HG02678 (cell line): ENCODE measurements at regions not wholly inside any gene's neighbourhood (a gene's known extent, or its start where the extent isn't known, plus 50 kb on each side); places are given as distances from the start of the nearest gene placed in this dataset.

Experiments used
- ATAC-seq: cut with Tn5 transposase; IDR thresholded peaks from one replicate; pipeline ENCODE4 v1.9.1; 2021; ENCODE audit warnings: mild to moderate bottlenecking, moderate library complexity; ENCODE audit not compliant: unreplicated experiment

GRCh38 chr13:90170208-90170607, 1177.3 kb upstream of the MIR17HG start:
- ATAC-seq: no peak

DNA sequence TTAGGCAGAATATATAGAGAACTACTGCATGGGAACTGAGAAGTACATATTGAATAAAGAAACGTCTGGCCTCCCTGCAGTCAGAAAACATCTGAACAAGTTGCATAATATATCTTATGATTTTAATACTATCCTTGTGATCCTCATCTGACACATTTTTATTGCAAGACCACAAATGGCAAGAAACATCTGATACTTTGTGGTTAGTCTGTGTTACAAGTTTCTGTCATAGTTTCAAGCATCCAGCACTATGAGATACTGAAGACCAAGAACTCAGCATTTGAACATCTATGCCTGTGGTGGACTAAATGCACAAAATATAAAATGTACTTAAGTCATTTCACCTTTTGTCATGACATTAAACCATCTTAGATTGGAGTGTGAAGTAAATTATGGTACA, 1175.8 kb upstream of the MIR17HG start:
- ATAC-seq: no peak

- no peak for ATAC-seq
Observed at GRCh38 chr13:90177512-90177911, 1170.0 kb upstream of the MIR17HG start.

DNA sequence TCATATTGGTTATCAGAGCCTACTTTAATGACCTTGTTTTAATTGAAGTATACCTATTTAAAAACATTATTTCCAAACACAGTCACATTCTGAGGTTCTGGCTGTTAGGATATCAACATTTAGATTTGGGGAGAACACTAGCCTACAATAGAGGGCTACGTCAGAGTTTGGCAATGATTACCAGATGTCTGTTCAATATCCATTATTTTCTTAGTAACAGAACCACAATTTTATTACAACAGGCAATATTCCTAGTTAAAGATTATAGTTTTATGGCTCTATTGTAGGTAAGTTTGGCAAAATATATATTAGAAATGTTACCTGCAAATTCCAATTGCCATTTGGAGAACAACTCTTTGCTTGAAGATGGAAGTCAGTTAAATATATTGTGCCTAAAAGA, 1163.1 kb upstream of the MIR17HG start:
- ATAC-seq: no peak

DNA sequence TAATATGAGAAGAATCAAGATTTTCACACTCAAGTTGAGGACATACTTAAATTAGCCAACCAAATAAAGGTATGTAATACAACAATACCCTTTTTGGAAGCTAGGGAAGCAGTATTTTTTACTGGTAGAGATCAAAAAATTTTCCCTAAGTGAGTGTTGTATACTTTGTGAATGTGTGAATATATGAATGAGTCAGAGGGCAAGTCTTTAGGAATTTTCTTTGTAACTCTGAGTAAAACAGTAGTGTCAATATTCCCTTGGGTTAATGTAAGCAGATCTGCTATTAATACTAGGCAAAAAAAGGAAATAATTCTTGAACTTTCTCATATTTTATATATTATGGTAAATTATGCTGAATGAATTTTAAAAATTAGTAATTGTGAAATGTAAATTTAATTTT, 1161.8 kb upstream of the MIR17HG start:
- no peak for ATAC-seq

DNA sequence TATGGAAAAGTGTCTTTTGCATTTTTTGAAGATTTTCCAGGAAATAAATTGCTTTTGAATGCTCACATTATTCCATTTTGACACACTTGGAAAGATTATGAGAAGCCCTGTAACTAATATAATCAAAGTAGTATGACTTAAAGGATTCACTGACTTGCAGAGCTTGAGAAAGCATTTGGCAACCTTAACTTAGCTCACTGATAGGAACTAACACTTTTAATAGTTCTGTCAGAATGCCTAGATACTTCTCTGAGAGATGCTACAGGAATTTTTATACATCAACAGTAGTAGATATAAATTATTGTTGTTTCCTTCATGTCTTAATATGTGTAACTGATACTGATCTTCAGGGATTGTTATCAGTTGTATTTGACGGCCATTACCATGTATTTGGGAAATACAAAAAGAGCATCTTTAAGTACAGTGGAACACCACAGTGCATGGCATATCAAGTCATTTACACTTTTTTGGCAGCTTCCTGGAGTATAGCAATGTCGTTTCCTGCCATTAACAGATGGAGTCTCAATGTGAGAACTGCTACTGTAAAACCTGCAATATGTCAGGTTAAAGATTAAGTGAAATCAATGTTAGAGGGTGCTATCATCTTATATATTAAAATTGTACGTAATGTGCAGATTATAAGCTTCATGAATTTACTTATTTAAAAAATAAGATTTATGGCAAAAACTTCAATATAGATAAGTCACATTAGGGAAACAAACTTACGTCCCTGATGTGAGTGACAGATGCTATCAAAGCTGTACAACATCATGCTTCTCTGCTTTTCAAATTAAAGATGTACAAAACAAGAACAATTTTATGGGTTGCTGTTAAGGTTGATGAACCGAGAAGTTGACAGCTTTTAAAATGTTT, 1159.8 kb upstream of the MIR17HG start:
- ATAC-seq: no peak

DNA sequence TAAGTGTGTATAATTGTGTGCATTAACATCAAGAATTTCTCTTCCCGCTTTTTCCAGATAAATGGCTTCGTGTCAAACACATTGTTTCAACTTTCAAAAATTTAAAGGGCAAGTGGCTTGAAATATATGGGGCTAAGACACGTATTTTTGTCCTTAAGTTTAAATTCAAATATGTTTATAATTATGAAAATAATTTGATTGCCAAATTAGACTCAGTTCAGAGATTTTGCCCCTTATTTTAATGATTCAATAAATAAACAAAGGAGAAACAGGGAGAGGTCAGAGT, 1159.2 kb upstream of the MIR17HG start:
- no peak for ATAC-seq

GRCh38 chr13:90197722-90198121, 1149.8 kb upstream of the MIR17HG start:
- ATAC-seq: no peak

GRCh38 chr13:90201202-90201601, 1146.3 kb upstream of the MIR17HG start:
- ATAC-seq: no peak

DNA sequence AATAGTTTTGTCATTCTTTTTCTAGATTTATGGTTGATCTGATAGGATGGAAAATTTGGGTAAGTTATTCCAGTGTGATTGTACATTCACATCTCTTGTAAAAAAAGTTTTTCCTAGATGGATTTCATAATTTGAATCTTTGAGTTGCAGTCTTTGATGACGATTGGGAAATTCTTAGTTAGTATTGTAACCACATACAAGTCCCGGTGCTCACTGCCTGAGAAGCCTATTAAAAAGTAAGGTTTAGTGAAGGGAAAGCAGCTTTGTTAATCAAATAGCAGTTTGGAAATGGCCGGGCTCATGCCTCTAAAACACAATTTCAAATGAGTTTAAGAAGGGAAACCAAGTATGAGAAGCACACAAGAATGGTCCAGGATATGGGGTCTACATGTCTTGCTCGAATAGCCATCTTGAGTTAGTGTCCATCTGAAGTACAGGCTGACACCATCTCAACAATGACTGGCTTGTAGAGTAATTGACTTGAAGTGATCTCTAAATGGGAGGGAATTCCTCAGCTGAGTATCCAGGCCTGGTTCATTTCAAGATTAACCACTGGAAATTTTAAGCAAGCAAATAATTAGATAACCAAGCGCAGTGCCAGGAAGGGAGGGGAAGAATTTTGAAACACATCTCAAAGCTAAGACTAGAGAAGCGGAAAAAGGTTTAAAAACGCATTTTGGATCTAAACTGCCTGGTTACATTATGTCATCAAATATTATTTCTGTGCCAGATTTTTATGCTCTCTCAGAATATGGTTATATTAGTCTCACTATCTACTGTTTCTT, 1145.6 kb upstream of the MIR17HG start:
- no peak for ATAC-seq

DNA sequence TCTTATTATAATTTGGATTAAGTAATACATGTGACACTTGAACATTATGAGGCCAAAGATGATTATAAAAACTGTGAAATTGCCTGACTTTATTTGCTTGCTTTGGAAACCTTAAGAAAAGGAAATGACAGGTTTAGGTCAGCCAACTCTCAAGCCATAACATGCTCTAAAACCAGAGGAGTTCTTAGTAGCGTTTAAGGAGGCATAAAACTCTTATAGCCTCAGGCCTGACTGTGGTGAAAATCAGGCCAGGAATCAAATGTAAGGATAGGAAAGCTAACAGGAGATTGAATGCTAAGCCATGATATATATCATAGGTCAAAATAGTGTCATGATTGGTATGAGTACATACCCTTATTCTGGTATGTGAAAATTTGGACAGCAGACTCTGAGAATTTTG, 1142.4 kb upstream of the MIR17HG start:
- ATAC-seq: no peak

DNA sequence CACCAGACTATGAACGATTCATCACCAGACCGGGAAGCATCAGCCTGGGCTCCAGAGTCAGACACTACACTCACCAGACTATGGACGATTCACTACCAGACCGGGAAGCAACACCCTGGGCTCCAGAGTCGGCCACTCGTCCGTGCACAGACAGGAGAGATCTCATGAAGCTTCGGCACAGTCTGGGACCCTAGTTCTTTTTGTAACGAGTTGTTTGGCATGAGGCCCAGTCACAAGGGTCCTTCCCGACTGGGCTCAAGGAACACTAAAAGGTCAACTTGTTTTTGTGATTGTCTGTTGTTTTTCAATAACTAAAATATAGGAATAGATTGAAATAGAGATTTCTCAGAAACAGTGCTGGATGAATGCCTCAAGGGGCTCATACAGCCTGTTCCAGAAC, 1141.6 kb upstream of the MIR17HG start:
- no peak for ATAC-seq

DNA sequence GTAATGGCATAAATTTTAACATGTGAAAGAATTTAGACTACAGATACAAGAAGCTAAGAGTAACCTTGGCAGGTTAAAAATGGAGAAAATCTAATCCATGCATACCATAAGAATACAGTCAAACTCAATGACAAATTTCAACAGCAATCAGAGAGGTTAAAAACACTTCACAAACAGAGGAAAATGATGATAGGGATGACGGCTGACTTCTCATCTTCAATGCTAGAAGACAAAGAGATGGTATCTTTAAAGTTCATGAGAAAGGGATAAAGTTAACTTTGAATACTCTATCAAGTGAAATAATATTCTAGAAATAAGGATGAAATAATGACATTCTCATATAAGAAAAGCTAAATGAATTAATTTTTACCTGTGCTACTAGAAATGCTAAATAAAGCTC, 1130.2 kb upstream of the MIR17HG start:
- no peak for ATAC-seq

DNA sequence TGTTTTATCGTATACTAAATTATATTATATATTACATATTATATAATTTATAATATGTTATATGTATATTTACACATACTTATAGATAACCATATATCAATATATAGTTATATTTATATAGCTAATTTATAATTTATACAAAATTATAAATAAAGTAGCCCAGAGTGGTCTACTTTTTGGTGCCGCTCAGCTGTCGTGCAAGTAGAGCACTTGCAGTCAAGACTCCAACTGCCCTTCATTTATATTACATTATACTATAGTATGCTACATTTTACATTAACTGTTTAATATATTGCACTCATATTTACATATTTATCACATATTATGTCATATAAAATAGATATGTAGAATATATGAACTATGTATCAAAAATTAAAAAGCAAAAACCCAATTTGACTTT, 1124.7 kb upstream of the MIR17HG start:
- ATAC-seq: no peak

GRCh38 chr13:90230311-90230710, 1117.2 kb upstream of the MIR17HG start:
- ATAC-seq: no peak

DNA sequence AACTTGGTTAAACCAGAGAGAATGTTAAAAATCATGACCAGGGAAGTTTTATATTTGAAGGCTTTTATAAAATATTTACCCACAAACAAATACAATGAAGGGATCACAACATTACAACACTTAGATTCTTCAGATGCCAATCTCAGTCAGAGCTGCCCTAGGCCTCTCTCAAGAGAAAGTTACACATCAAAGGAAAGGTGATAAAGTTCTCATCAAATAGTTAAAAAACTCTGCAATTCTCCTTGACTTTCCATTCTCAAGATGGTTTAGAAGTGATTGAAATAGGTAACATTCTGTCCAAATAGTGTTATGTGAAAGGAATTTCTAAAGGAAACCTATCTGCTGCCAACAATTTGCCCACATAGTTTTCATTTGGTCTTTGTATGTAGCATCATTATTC, 1115.2 kb upstream of the MIR17HG start:
- ATAC-seq: no peak

GRCh38 chr13:90233933-90234672, 1113.4 kb upstream of the MIR17HG start:
- no peak for ATAC-seq

DNA sequence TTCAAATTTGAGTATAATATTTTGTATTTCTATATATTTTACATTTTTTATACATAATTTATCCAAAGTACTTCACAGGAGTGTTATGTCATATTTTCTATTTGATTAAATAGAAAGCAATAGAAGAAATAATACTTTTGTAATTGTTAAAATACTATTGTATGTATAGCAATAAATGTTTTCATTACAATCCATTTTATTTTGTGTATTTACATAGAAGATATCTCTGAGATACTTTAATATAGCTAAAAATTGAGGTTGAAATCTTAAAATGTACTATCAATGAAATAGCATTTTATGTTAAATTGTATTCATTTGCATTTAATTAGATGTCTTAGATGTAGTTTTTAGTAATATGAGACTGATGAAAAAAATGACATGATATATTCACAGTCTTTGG, 1109.6 kb upstream of the MIR17HG start:
- ATAC-seq: no peak

GRCh38 chr13:90238413-90238812, 1109.1 kb upstream of the MIR17HG start:
- no peak for ATAC-seq

DNA sequence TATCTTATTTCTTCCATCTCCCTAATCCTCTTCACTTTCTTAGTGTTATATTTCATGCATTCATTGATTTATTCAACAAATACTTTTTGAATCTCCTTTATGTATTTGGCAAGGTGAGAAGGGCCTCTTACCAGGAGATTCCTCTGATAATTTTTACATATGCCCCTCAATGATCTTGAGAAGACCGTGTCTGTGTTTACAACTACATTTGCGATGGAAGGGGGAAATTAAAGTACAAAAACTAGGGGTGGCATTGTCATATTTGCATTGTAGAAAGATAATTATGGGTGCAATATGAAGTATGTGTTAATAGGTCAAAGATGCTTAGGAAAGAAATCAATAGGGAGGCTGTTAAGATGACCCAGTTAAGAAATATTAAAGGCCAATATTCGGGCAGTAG, 1108.4 kb upstream of the MIR17HG start:
- ATAC-seq: no peak

DNA sequence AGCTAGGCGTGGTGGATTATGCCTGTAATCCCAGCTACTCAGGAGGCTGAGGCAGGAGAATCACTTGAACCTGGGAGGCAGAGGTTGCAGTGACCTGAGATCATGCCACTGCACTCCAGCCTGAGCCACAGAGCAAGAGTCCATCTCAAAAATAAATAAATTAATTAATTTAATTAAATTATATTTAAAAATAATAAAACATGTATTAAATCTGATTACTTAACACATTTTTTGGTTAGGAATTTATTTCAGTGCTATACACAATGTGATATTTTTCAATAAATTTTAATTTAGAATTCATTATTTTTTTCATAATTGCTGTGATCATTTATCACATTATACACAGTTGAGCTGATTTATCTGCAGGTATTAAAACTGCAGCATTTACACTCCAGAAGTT, 1101.5 kb upstream of the MIR17HG start:
- no peak for ATAC-seq
